ENCODE measurements at regions not wholly inside any gene's neighbourhood (a gene's known extent, or its start where the extent isn't known, plus 50 kb on each side); places are given as distances from the start of the nearest gene placed in this dataset.

DNA sequence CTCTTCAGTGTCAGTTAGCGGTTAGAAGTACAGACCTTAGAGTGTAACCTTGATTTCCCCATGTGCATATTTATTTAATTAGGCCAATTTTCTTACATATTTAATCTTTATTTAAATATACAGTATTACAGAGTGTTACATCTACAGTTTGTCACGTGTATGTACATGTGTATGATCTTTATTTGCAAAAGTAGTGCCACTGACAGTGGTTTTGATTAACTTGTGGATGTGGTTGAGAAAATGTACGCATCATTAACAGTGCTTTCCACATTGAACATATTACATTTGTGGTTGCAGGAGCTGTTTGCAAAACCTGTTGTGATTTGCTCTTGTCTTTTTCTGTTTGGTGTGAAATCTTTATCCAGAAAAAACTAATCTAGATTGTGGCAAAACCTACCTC lies 535.5 kb downstream of the FLRT2 start:
- TF ChIP-seq CTCF (IDR thresholded peaks at IDR 0.05) (no peak), POLR2A (IDR thresholded peaks at IDR 0.05) (no peak)

All from body of pancreas (tissue), 4 donors.